Inferior parietal cortex (tissue), 1 donor: ENCODE measurements at regions not wholly inside any gene's neighbourhood (a gene's known extent, or its start where the extent isn't known, plus 50 kb on each side); places are given as distances from the start of the nearest gene placed in this dataset.
"Not testable (repeated sequence)": the region's sequence is repeated elsewhere in the genome, so short reads cannot be mapped to it uniquely, and the experiment has no call there.

Experiments used
- DNase-seq: peaks from one replicate; pipeline ENCODE4 v3.0.0-alpha.2; 2016; ENCODE audit errors: extremely low spot score

DNA sequence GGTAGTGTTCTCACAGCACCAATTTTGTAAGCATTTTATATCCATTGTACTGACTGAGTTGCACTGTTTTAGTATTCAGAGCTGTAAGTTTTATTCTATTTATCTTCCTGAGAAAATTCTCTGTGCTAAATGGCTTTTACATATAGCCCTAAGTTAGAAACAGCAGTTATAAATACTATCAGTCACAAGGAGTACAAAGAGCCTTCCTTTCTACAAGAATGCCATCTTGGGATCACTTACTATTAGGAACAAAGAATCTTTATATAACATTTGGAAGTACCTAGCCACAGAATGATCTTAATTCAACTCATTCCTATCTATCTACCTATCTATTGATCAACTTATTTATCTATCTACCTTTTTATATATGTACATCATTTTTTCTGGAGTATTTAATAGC lies 423.9 kb upstream of the RGS18 start:
- DNase-seq = peak; percentile 9

DNA sequence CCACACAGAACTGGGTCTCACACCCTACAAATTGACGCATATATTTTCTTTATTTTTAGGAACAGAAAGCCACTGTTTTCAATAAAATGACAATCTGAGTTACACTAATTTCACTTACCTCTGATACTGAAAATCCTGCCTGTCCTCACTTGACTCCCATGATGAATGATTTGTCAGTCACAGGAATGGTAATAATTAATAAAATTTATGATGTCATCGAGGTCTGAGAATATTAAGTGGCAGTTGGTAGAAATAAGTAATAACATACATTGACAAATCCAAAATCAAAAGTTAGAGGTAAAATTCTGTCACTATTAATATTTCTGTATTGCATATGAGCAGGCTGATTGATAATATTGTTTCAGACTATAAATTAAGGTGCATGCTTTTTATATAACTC lies 418.7 kb upstream of the RGS18 start:
- DNase-seq = no peak

GRCh38 chr1:191752342-191752741 lies 405.9 kb upstream of the RGS18 start:
- DNase-seq = no peak

- DNase-seq = no peak
Measured at GRCh38 chr1:191760016-191760415, 398.2 kb upstream of the RGS18 start.

DNA sequence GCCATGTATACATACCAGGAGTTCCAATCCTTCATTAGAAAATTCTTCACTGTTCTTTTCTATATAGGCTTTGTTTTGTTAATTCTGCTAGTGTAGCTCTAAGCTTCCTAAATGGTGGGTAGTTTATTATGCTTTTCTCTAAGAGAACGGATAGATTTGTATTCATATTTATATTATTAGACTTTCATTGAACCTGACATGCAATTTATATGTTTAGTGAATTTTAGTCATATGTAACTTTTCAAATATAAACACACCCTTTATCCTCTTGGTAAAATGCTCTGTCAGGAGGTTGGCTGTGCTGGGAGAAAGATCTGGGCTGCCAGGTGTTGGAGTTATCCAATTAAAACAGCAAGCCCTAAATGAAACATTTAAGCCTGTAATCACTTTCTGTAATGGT lies 369.7 kb upstream of the RGS18 start:
- no peak for DNase-seq

DNA sequence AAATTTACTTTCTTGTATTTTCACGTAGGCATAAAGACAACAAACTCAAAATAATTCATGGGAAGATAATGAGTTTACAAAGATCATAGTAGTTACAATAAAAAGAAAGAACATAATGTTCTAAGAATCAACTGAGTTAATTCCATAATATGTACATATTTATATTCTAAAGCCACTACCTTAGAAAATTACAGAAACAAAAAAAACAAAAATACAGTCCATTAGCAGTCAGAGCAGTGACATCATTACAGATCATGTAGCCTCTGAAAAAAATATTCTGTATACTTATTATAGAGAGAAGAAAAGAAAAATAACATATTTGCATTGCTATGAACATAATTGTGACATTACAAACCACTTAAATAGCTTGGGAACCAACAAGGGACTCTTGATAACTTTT lies 360.1 kb upstream of the RGS18 start:
- DNase-seq = no peak

DNA sequence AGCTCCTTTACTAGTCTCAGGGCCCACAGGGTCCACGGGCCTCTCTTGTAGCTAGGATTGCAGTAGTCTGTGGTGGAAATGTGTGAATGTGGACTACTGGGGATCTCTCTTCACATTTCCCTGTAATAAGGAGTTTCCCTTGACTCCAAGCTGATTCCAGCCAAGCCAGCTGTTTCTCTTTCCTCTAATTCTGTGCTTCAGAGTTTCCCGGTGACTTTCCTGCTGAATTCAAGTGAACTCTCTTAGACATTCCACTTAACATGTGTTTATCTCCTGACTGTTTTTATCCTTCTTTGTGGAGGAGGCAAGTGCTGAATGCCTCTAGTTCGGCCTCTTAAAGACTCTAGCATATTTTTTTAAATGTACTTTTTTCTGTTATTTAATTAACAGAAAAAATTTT lies 354.0 kb upstream of the RGS18 start:
- DNase-seq = no peak

DNA sequence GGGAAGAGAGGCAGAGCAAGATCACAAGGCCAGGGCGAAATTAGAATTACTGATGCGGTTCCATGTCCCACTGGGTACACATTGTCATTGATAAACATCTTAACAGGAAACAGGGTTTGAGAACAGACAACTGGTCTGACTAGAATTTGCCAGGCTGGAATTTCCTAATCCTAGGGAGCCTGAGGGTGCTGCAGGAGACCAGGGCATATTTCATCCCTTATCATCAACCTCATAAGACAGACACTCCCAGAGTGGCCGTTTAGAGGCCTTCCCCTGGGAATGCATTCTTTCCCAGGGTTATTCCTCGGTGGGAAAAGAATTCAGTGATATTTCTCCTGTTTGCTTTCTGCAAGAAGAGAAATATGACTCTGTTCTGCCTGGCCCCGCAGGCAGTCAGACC lies 344.7 kb upstream of the RGS18 start:
- DNase-seq = not testable (repeated sequence)

DNA sequence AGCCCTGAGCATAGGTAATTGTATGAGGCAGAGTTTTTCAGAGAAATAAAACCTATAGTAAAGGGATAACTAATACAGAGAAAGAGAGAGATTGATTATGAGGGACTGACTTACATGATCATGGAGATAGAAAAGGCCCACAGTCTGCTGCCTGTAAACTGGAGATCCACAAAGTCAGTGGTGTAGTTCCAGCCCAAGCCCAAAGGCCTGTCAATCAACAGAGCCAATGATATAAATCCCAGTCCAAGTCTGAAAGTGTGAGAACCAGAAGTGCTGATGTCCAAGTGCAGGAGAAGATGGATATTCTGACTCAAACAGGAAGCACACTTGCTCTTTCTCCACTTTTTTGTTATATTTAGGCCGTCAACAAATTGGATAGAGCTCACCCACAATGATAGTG lies 340.1 kb upstream of the RGS18 start:
- no peak for DNase-seq

- no peak for DNase-seq
Measured at GRCh38 chr1:191831572-191831971, 326.7 kb upstream of the RGS18 start.

- DNase-seq = no peak
Measured at GRCh38 chr1:191839891-191840290, 318.4 kb upstream of the RGS18 start.

DNA sequence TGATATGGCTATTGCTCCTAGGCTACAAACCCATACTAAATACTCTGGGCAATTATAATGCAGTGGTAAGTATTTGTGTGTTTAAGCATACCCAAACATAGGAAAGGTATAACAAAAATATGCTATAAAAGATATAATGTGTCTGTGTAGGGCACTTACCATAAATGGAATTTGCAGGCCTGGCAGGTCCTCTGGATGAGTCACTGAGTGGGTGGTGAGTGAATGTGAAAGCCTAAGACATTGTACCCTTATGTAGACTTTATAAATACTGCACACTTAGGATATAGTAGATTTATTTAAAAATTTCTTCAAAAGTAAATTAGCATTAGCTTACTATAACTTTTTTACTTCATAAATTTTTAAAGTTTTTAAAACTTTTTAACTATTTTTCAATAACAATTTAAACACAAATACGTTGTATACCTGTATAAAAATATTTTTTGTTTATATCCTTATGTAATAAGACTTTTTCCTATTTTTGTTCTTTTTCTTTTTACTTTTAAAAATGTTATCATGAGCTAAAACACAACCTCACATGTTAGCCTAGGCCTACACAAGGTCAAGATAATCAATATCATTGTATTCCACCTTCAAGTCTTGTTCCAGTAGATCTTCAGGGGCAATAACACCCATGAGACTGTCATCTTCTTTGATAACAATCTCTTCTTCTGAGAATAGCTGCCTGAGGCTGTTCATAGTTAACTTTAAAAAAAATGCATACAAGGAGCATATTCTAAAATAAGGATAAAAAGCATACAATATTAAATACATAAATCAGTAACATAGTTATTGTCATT lies 306.3 kb upstream of the RGS18 start:
- DNase-seq = no peak

DNA sequence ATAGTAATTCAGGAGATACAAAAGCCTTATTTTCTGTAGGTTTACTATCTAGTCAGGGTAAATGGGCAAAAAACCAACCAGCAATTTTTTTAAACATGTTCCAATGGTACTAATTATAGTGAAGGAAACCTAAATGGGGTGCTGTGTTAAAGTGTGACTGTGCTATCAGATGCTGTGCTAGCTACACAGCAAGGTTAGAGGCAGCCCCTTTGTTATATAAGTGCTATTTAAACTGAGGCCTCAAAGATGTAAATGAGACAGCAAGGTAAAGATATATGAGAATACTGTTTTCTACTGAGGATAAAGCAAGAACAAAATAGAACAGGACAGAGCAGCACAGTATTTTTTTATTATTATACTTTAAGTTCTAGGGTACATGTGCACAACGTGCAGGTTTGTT lies 305.4 kb upstream of the RGS18 start:
- no peak for DNase-seq

DNA sequence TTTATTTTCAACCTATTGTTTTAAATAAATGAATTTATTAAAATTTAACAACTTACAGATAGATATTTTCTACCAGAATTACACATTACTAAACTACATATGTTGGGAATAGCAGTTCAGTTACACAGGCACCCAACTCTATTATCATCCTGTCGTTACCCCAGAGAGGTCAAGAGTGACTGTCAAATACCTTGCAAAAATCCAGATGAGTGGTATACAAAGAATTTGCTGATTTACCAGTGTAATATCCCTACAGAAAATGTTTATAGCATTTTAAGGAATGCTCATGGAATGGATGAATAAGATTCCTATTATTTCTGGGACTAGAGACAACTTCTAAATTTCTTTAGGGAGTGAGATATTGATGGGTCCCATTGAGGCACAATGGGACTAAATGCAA lies 300.7 kb upstream of the RGS18 start:
- DNase-seq = no peak

GRCh38 chr1:191865479-191865878 lies 292.8 kb upstream of the RGS18 start:
- DNase-seq = no peak

DNA sequence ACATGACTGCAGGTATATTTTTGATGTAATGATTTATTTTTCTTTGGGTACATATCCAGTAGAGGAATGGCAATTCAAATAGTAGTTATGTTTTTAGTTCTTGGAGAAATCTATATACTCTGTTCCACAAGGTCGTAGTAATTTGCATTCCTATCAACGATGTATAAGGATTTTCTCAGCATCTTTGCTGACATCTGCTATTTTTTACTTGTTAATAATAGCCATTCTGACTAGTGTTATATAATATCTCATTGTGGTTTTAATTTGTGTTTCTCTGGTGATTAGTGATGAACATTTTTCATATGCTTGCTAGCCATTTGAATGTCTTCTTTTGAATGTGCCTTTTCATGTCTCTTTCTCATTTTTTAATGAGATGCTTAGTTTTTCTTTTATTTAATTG lies 292.1 kb upstream of the RGS18 start:
- no peak for DNase-seq

DNA sequence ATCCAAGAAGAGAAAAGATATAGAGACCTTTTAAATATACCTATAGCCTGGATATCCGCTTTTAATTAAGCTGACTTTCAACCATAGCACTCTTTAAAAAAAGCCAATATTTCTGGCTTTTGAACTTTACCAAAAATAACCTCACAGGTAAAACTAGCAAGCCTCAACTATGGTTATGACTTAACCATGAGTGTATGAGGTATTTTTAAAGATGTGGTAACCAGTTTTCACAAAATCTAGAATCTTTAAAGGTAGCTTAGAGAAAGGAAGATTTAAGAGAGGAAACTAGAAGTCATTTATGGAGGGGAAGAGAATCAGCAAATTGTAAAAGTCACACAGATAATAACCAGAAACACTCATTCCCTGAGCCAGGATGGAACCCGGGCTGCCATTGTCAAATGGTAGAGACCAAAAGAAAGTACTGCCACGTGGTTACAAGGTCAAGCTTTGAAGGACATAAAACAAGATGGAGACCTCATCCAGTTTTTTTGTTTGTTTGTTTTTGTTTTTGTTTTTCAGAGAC lies 288.4 kb upstream of the RGS18 start:
- DNase-seq = no peak

GRCh38 chr1:191870490-191870889 lies 287.8 kb upstream of the RGS18 start:
- no peak for DNase-seq

DNA sequence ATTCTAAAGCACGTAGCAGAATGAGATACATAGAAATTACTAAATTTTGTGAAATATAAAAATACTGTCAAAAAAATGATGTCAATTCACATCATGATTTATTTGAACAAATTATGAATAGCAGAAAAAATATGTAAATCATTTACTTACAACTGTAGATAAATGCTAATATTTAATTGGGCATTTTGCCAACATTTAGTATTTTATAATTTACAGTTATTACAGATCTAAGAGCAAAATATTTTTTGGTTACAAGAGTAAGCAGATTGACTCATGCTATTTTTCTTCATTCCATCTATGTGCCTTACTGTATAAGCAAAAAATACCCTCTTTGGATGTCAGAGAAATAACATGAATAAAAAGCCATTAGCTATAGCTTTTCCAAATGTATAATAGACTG lies 282.3 kb upstream of the RGS18 start:
- no peak for DNase-seq

- no peak for DNase-seq
Measured at GRCh38 chr1:191876631-191877030, 281.6 kb upstream of the RGS18 start.

DNA sequence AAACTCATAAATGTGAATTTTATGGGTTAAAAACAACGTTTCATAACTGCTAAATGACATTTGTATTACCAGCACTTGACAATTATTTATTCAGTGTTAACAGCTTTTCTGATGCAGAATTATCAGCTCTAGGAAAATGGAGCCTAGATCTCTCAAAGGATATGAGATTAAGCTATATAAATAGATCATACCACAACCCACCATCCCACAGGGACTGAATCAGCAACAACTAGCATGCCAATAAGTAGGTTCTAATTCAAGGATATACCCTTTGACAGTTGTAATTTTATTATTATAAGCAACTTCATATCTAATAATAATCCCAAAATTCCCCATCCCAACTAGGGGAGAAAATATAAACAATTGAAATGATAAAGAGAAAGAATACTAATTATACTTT lies 275.4 kb upstream of the RGS18 start:
- DNase-seq = no peak

GRCh38 chr1:191886977-191887376 lies 271.3 kb upstream of the RGS18 start:
- DNase-seq = no peak

DNA sequence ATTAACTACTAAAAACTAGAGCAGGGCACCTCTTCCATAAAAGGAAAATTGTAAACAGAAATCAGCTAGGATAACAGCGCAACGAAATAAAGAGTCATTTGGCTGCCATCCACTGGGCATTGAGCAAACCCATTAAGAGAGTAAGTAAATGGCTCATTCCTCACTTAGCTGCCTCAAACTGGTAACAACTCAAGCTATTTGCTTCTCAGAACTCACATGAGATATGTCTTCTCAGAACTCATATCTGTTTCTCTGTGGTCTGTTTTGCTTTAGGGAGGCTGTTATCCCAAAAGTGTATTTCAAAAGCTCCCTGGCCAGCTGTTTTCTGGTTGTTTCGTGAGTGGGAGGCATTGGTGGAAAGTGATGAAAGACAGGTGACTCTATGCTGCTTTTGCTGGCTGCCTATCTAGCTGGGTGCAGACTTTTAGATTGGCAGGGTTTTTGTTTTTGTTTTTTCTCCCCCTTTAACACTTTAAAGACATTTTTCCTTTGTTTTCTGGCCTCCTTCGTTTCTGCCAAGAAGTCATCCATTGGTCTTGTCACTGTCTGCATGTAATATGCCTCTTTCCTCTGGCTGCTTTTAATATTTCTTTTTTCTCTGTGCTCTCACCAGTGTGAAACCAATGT lies 269.2 kb upstream of the RGS18 start:
- DNase-seq = peak; percentile 22

- no peak for DNase-seq
Measured at GRCh38 chr1:191889623-191890003, 268.6 kb upstream of the RGS18 start.
